OCI-LY3 (cell line): ENCODE measurements at regions not wholly inside any gene's neighbourhood (a gene's known extent, or its start where the extent isn't known, plus 50 kb on each side); places are given as distances from the start of the nearest gene placed in this dataset.

Experiments used
- EZH2phosphoT487 ChIP-seq: fragments of 200-600 bp; shearing (Covaris generic); IDR thresholded peaks from 2 replicates; pipeline ENCODE4 v1.6.1; 2018; ENCODE audit warnings: antibody characterized with exemption, mixed run types, low read depth
- TF ChIP-seq, protein P1 (sequence below): fragments of 200-600, 300-600 bp; sonication (generic); IDR thresholded peaks from 2 replicates; pipeline ENCODE4 v1.5.1; 2014; ENCODE audit warnings: antibody characterized with exemption, low read length, low read depth

DNA sequence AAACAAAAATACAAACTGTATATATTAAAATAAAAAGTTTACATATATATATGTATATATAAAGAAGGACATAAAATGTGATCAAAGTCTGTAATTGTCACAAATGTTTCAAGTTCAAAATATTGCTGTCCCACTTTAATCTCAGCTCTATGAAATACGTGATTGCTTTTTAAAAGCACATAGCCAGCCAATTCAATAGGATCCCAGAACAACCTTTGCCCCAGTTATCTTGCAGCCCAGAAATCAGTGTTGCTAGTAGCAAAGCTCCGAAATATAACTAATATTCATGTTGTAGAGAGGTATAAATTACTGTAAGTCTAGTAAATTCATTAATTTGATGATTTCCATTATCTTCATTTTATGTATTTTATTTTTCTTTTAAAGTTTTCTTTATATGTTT, 114.6 kb downstream of the ELOVL4 start:
- TF ChIP-seq, protein P1, sequence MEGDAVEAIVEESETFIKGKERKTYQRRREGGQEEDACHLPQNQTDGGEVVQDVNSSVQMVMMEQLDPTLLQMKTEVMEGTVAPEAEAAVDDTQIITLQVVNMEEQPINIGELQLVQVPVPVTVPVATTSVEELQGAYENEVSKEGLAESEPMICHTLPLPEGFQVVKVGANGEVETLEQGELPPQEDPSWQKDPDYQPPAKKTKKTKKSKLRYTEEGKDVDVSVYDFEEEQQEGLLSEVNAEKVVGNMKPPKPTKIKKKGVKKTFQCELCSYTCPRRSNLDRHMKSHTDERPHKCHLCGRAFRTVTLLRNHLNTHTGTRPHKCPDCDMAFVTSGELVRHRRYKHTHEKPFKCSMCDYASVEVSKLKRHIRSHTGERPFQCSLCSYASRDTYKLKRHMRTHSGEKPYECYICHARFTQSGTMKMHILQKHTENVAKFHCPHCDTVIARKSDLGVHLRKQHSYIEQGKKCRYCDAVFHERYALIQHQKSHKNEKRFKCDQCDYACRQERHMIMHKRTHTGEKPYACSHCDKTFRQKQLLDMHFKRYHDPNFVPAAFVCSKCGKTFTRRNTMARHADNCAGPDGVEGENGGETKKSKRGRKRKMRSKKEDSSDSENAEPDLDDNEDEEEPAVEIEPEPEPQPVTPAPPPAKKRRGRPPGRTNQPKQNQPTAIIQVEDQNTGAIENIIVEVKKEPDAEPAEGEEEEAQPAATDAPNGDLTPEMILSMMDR, result no peak
- no peak for TF ChIP-seq EZH2phosphoT487
